ENCODE measurements at regions not wholly inside any gene's neighbourhood (a gene's known extent, or its start where the extent isn't known, plus 50 kb on each side); places are given as distances from the start of the nearest gene placed in this dataset.
"Not testable (repeated sequence)": the region's sequence is repeated elsewhere in the genome, so short reads cannot be mapped to it uniquely, and the experiment has no call there.

- Mint-ChIP-seq H3K9me3 (no peaks in the 10 kb centered on the region), H3K4me1 (no peaks in the 10 kb centered on the region), H3K4me3 (no peak overlapping the region), H3K27ac (no peak overlapping the region), H3K27me3 (peaks cover 17% of the 10 kb centered on the region), H3K36me3 (no peaks in the 10 kb centered on the region)
- ATAC-seq, result no peak
Observed at GRCh38 chrX:68990948-68991347, 162.1 kb downstream of the EFNB1 start.

- Mint-ChIP-seq H3K27me3 (peaks cover 13% of the 10 kb centered on the region), H3K27ac (no peak overlapping the region), H3K4me3 (no peak overlapping the region), H3K4me1 (no peaks in the 10 kb centered on the region), H3K36me3 (no peaks in the 10 kb centered on the region), H3K9me3 (no peaks in the 10 kb centered on the region)
- ATAC-seq, result no peak
Observed at GRCh38 chrX:68989865-68990606, 161.2 kb downstream of the EFNB1 start.

DNA sequence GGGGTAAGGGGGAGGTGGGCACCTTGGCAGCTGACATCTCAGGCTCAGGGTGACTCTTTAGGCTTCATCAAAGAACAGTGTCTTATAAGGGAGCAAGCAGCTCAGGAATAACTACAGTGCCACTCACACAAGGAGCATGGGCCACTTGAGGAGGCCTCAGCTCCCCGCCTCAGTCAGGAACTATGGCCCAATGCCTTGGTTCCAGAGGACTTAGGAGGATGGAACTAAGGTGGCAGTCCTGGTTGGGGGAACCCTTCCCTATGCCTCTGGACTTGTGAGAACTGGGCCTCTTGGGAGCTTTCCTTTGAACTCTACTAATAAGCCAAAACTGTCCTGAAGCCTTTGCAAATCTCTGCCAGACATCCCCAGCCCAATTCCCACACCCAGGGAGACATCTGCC lies 160.6 kb downstream of the EFNB1 start:
- no peaks in the 10 kb centered on the region for H3K9me3 Mint-ChIP-seq

GRCh38 chrX:68988865-68989264 lies 160.0 kb downstream of the EFNB1 start:
- Mint-ChIP-seq H3K27me3 (peaks cover 15% of the 10 kb centered on the region), H3K4me3 (no peak overlapping the region), H3K27ac (no peak overlapping the region), H3K4me1 (no peaks in the 10 kb centered on the region), H3K9me3 (no peaks in the 10 kb centered on the region), H3K36me3 (no peaks in the 10 kb centered on the region)
- ATAC-seq, result no peak

More for the DNA sequence above, 160.6 kb downstream of the EFNB1 start:
- Mint-ChIP-seq H3K27ac (no peak overlapping the region), H3K36me3 (no peaks in the 10 kb centered on the region), H3K27me3 (peaks cover 15% of the 10 kb centered on the region), H3K4me1 (no peaks in the 10 kb centered on the region), H3K4me3 (no peak overlapping the region)
- ATAC-seq, result no peak

DNA sequence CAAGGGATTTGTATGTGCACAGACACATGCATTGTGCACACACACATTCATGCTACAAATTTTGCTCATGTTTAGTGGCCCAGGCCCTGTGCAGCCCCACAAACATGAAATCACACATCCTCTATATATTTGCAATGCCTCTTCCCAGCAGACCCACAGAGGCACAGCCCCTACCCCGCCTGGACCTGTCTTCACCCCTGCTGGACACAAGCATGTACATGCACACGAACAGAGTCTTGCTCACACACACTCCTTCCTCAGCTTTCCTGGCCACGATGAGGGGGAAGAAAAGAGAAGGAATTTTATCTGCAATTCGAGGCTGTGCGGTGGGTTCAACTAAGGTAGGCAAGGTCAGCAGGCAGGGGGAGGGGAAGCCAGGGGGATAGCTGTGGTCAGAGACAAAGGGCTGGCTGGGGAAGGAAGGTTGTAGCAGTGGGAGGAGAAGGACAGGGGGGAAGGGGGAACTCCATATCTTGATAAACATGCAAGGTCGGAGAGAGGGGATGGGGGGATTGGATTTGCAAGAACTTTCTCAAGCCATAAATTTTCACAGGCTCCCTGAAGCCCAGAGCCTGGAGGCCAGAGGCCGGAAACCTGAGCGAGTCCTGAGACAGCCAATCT lies 156.4 kb downstream of the EFNB1 start:
- H3K9me3 Mint-ChIP-seq, result no peaks in the 10 kb centered on the region
- ATAC-seq, result no peak
- H3K27ac Mint-ChIP-seq, result no peak overlapping the region
- H3K4me3 Mint-ChIP-seq, result no peak overlapping the region
- H3K4me1 Mint-ChIP-seq, result no peaks in the 10 kb centered on the region
- H3K36me3 Mint-ChIP-seq, result no peaks in the 10 kb centered on the region
- peaks cover 15% of the 10 kb centered on the region for H3K27me3 Mint-ChIP-seq

DNA sequence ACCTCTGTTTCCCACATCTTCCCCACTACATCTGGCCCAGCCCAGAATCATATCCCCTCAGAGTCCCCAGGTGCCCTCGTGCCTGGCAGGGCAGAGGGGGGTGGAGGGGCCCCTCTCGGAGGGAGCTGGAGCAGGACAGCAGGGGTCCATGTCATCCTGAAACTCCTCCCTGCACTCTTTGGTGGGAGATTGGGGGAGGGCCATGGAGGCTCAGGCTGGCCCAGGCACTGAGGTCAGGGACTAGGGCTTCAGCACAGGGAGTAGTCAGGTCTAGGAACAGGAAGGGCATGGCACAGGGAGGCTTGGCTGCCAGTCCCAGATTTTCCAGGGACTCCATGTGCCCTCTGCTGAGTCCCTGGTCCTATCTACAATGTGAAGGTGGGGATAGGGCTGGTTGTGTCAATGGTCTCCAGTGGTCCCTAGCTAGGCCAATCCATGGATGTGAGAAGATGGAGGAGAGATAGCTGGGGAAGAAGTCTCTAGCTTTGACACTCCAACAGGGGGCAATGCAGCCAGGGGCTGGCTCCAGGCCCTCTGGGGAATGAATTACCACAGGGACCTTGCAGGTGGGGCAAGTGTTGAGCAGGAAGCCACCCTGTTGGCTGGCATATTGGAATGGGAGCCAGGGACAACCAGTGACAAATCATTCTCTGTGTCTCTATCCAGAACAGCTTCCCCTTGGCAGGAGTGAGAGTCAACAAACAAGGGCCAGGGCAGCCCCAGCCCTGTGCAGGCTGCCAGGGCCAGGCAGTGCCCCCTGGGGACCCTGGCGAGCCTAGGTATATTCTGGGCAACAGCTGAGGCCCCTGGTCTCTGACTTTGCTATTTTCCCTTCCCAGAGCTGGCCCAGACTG lies 154.4 kb downstream of the EFNB1 start:
- H3K36me3 Mint-ChIP-seq, result no peaks in the 10 kb centered on the region
- H3K4me1 Mint-ChIP-seq, result no peaks in the 10 kb centered on the region
- H3K27me3 Mint-ChIP-seq, result peaks cover 15% of the 10 kb centered on the region
- no peak for ATAC-seq
- no peak overlapping the region for H3K27ac Mint-ChIP-seq
- H3K9me3 Mint-ChIP-seq, result no peaks in the 10 kb centered on the region
- no peak overlapping the region for H3K4me3 Mint-ChIP-seq

GRCh38 chrX:68982476-68982875 lies 153.7 kb downstream of the EFNB1 start:
- Mint-ChIP-seq H3K4me3 (no peak overlapping the region), H3K9me3 (no peaks in the 10 kb centered on the region), H3K36me3 (no peaks in the 10 kb centered on the region), H3K27me3 (peaks cover 15% of the 10 kb centered on the region), H3K4me1 (no peaks in the 10 kb centered on the region), H3K27ac (no peak overlapping the region)
- ATAC-seq, result no peak

DNA sequence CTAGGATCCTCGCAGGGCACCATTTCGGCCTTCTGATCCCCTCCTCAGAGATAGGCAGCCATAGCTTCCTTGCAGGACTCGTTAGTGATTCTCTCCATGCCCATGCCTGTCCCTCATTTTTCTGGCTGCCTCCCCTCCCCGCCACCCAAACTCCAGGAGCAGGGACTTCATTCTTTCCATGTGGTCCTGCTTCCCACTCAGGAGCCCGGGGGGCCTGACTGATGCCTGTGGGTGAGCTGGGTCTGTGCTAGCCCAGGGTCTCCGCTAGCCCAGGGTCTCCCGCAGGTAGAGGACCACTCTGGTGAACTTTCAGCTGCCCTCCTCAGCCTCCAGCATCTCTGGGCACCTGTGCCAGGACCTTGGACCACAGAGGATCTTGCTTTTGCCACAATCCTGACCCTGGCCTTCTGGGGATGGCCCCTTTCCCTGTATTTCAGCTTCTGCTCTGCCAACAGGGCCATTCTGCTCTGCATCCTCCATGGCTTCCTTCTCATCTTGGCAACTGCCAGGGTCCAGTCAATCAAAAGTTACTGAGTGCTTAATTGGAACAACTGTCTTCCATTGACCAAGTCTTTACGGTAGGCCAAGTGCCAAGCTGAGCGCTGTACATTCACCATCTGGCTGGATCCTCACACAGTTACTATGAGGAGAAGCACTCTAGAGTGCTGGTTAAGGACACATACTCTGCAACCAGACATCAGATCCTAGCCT lies 152.2 kb downstream of the EFNB1 start:
- H3K9me3 Mint-ChIP-seq, result peaks cover 3% of the 10 kb centered on the region
- no peaks in the 10 kb centered on the region for H3K4me1 Mint-ChIP-seq
- ATAC-seq, result no peak
- no peak overlapping the region for H3K4me3 Mint-ChIP-seq
- H3K27me3 Mint-ChIP-seq, result peaks cover 8% of the 10 kb centered on the region
- H3K27ac Mint-ChIP-seq, result no peak overlapping the region
- H3K36me3 Mint-ChIP-seq, result no peaks in the 10 kb centered on the region

- H3K27me3 Mint-ChIP-seq, result no peaks in the 10 kb centered on the region
- no peaks in the 10 kb centered on the region for H3K36me3 Mint-ChIP-seq
- peaks cover 14% of the 10 kb centered on the region for H3K9me3 Mint-ChIP-seq
- no peak for ATAC-seq
- no peaks in the 10 kb centered on the region for H3K4me1 Mint-ChIP-seq
- no peak overlapping the region for H3K27ac Mint-ChIP-seq
- H3K4me3 Mint-ChIP-seq, result no peak overlapping the region
Observed at GRCh38 chrX:68978655-68979054, 149.8 kb downstream of the EFNB1 start.

DNA sequence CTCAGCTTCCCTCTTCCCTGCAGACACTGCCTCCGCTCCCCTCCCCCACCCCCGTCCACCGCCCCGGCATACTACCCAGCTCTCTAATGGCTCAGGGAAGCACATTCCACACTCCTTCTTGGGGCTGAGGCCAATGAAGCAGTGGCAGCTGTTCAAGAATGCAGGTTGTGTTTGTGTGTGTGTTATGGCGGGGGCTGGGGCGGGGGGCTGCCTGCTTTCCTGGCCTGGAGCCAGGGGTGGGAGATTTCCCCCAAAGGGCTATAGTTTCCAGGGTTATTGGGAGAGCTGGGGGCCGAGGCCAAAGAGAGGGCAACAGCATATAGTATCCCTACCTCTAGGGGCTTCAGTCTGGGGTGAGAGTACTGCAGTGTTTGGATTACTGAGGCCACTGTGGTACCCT lies 149.4 kb downstream of the EFNB1 start:
- no peaks in the 10 kb centered on the region for H3K36me3 Mint-ChIP-seq
- no peak overlapping the region for H3K27ac Mint-ChIP-seq
- H3K27me3 Mint-ChIP-seq, result no peaks in the 10 kb centered on the region
- no peak for ATAC-seq
- no peaks in the 10 kb centered on the region for H3K4me1 Mint-ChIP-seq
- H3K4me3 Mint-ChIP-seq, result no peak overlapping the region
- peaks cover 14% of the 10 kb centered on the region for H3K9me3 Mint-ChIP-seq

GRCh38 chrX:68953331-68953730 lies 124.5 kb downstream of the EFNB1 start:
- Mint-ChIP-seq H3K27me3 (no peaks in the 10 kb centered on the region), H3K9me3 (peaks cover 7% of the 10 kb centered on the region), H3K27ac (no peak overlapping the region), H3K4me3 (no peak overlapping the region), H3K36me3 (no peaks in the 10 kb centered on the region), H3K4me1 (no peaks in the 10 kb centered on the region)
- ATAC-seq, result no peak

GRCh38 chrX:68951942-68952619 lies 123.3 kb downstream of the EFNB1 start:
- H3K27ac Mint-ChIP-seq, H3K9me3 Mint-ChIP-seq, H3K27me3 Mint-ChIP-seq, ATAC-seq, H3K4me1 Mint-ChIP-seq, H3K4me3 Mint-ChIP-seq, H3K36me3 Mint-ChIP-seq: not testable (repeated sequence)

DNA sequence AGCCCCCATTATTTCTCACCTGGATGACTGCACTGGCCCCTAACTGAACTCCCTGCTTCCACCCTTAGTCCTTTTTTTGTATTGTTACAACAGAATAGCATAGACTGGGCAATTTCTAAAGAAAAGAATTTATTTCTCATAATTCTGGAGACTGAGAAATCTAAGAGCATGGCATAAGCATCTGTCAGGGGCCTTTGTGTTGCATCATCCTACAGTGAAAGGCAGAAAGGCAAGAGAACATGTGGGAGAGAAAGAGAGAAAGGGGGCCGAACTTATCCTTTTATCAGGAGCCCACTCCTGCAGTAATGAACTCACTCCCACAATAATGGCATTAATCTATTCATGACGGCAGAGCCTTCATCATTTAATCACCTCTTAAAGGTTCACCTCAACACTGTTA lies 122.1 kb downstream of the EFNB1 start:
- Mint-ChIP-seq H3K4me1 (no peaks in the 10 kb centered on the region), H3K4me3 (no peak overlapping the region)

GRCh38 chrX:68947882-68948605 lies 119.2 kb downstream of the EFNB1 start:
- Mint-ChIP-seq H3K36me3 (no peaks in the 10 kb centered on the region), H3K27ac (no peak overlapping the region), H3K4me1 (no peaks in the 10 kb centered on the region), H3K27me3 (no peaks in the 10 kb centered on the region), H3K4me3 (no peak overlapping the region), H3K9me3 (no peaks in the 10 kb centered on the region)
- no peak for ATAC-seq

More for the DNA sequence above, 122.1 kb downstream of the EFNB1 start:
- Mint-ChIP-seq H3K27me3 (no peaks in the 10 kb centered on the region), H3K9me3 (peaks cover 7% of the 10 kb centered on the region), H3K36me3 (no peaks in the 10 kb centered on the region), H3K27ac (no peak overlapping the region)
- no peak for ATAC-seq
